CD4-positive, alpha-beta T cell treated with Interleukin-6 for 4 hours (primary cell): ENCODE measurements at regions not wholly inside any gene's neighbourhood (a gene's known extent, or its start where the extent isn't known, plus 50 kb on each side); places are given as distances from the start of the nearest gene placed in this dataset.
"Not testable (repeated sequence)": the region's sequence is repeated elsewhere in the genome, so short reads cannot be mapped to it uniquely, and the experiment has no call there.

Experiments used
- DNase-seq: peaks from one replicate; pipeline ENCODE4 v3.0.0-alpha.2; 2020; ENCODE audit warnings: mixed read lengths

GRCh38 chr15:34650177-34650576, 66.7 kb upstream of the GOLGA8B start:
- DNase-seq, result no peak

DNA sequence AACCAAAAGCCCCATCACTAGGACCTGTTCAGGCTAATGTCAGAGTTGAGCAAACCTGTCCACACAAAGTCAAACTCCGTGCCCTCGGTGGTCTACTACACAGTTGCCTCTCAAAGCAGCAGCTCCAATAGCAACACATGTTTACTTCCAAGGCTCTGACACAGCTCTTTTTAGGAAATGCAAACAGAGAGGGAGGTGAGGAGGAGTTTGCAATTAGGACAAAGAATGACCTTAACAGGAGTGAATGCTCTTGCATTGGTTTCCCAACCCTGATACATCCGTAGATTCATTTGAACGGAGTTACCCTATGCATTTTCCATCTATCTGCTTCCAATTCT, 64.8 kb upstream of the GOLGA8B start:
- no peak for DNase-seq

- DNase-seq, result peak; percentile 2
Measured at GRCh38 chr15:34647569-34648293, 64.3 kb upstream of the GOLGA8B start.

- no peak for DNase-seq
Measured at GRCh38 chr15:34646918-34647317, 63.5 kb upstream of the GOLGA8B start.

GRCh38 chr15:34644851-34645250, 61.4 kb upstream of the GOLGA8B start:
- no peak for DNase-seq

- no peak for DNase-seq
Measured at GRCh38 chr15:34644061-34644460, 60.6 kb upstream of the GOLGA8B start.

DNA sequence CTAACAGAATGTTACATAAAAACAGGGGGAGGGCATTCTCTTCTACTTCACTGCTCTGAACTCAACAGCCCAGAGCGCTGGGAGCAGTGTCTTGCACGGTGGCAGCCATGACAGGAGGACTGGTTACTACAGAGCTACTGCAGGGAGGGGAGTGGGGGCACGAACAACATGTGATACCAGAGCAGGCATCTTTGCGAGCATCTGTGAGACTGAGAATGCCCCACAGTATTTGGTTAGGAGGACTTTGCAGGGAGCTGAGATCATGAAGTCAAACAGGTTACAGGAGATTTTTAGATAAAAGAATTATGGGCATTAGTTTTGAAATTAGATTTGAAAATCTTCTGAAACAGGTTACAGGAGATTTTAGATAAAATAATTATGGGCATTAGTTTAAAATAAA, 58.8 kb upstream of the GOLGA8B start:
- no peak for DNase-seq

- no peak for DNase-seq
Measured at GRCh38 chr15:34640661-34641060, 57.2 kb upstream of the GOLGA8B start.

DNA sequence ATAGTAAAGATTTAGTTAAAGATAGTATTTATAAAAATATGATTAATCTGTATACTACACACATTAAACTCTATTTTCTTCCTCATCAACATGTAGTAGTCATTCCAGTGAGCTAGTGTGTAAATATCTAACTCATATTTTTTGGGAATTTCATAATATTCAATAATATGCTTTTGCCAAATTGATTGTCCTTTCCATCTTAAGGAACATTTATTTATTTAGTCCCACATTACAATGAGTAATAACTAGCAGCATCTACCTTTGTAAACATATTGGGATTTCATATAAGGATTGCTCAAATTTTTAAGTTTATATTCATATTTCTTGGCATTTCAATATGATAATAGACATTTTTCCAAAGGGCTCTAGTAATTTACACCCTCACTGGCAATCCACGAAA, 53.9 kb upstream of the GOLGA8B start:
- no peak for DNase-seq

- not testable (repeated sequence) for DNase-seq
Measured at GRCh38 chr15:34633602-34634001, 50.2 kb upstream of the GOLGA8B start.
